Keratinocyte (primary cell): ENCODE measurements at regions not wholly inside any gene's neighbourhood (a gene's known extent, or its start where the extent isn't known, plus 50 kb on each side); places are given as distances from the start of the nearest gene placed in this dataset.

Experiments used
- DNase-seq: peaks from one replicate; pipeline ENCODE4 v3.0.0-alpha.2; 2011; ENCODE audit warnings: low read depth, missing footprints, low spot score
- FAIRE-seq: peaks from 2 replicates; lab custom pipeline; 2011; peaks lifted over from hg19 to GRCh38; lab: Jason Lieb, UNC
- H2AFZ ChIP-seq: 2 replicates; pipeline ENCODE4 v1.6.0; 2012; ENCODE audit warnings: low read length, control low read depth, inconsistent platforms; ENCODE audit not compliant: control insufficient read depth
- H3K27ac ChIP-seq: 2 replicates; pipeline ENCODE4 v1.5.1; 2011; ENCODE audit warnings: low read length; ENCODE audit not compliant: control insufficient read depth, insufficient read depth
- H3K27me3 ChIP-seq: 3 replicates; pipeline ENCODE4 v1.6.0; 2011; ENCODE audit warnings: low read length; ENCODE audit not compliant: control insufficient read depth, insufficient read depth; ENCODE audit errors: extremely low read depth
- H3K36me3 ChIP-seq, 2 experiments: 2 replicates in 1 of 2; 3 replicates in 1 of 2; pipeline ENCODE4 v1.5.1; 2011; ENCODE audit warnings: low read length in 2 of 2, mild to moderate bottlenecking in 1 of 2; ENCODE audit not compliant: control insufficient read depth in 2 of 2, insufficient read depth in 2 of 2; ENCODE audit errors: extremely low read depth in 1 of 2
- H3K4me1 ChIP-seq: 3 replicates; pipeline ENCODE4 v1.5.1; 2011; ENCODE audit warnings: low read length; ENCODE audit not compliant: control insufficient read depth, insufficient read depth; ENCODE audit errors: extremely low read depth
- H3K4me2 ChIP-seq: 3 replicates; pipeline ENCODE4 v1.6.0; 2011; ENCODE audit warnings: low read depth, low read length; ENCODE audit not compliant: control insufficient read depth, insufficient read depth; ENCODE audit errors: extremely low read depth
- H3K4me3 ChIP-seq, 3 experiments: fragments of 200-600 bp in 1 of 3; sonication (generic) in 1 of 3; 2 replicates in 2 of 3; 3 replicates in 1 of 3; pipeline ENCODE4 v1.5.1; 2011 to 2016; ENCODE audit warnings: low read length in 3 of 3, mild to moderate bottlenecking in 3 of 3, control low read depth in 2 of 3, inconsistent platforms in 1 of 3, low read depth in 1 of 3, mixed read lengths in 1 of 3, mixed run types in 1 of 3, moderate library complexity in 1 of 3; ENCODE audit not compliant: control insufficient read depth in 2 of 3, insufficient read depth in 2 of 3; ENCODE audit errors: extremely low read depth in 1 of 3
- H3K79me2 ChIP-seq: 2 replicates; pipeline ENCODE4 v1.6.0; 2012; ENCODE audit warnings: low read length; ENCODE audit not compliant: control insufficient read depth, insufficient read depth
- H3K9ac ChIP-seq: 3 replicates; pipeline ENCODE4 v1.6.0; 2011; ENCODE audit warnings: low read length; ENCODE audit not compliant: control insufficient read depth, insufficient read depth; ENCODE audit errors: extremely low read depth
- H3K9me1 ChIP-seq: 3 replicates; pipeline ENCODE4 v1.6.0; 2011; ENCODE audit warnings: low read length; ENCODE audit not compliant: control insufficient read depth, insufficient read depth; ENCODE audit errors: extremely low read depth
- H3K9me3 ChIP-seq: 2 replicates; pipeline ENCODE4 v1.5.1; 2012; ENCODE audit warnings: low read depth, low read length; ENCODE audit not compliant: control insufficient read depth
- H4K20me1 ChIP-seq: 3 replicates; pipeline ENCODE4 v1.6.0; 2011; ENCODE audit warnings: low read length; ENCODE audit not compliant: control insufficient read depth, insufficient read depth; ENCODE audit errors: extremely low read depth
- CTCF ChIP-seq, 3 experiments: IDR thresholded peaks in 1 of 3; conservative IDR thresholded peaks in 1 of 3; optimal IDR thresholded peaks in 1 of 3; 2 replicates in 2 of 3; 3 replicates in 1 of 3; pipeline versions ENCODE3 to v1.5.1; 2011; ENCODE audit warnings: low read length in 3 of 3, mild to moderate bottlenecking in 3 of 3, moderate library complexity in 2 of 3, control low read depth in 1 of 3, inconsistent platforms in 1 of 3; ENCODE audit not compliant: insufficient read depth in 2 of 3; ENCODE audit errors: extremely low read depth in 1 of 3
- EZH2 ChIP-seq: IDR thresholded peaks from one replicate; pipeline ENCODE4 v1.6.1; 2012; ENCODE audit warnings: inconsistent platforms, mild to moderate bottlenecking, low read length, moderate library complexity
- dilution Hi-C: fragments of 300-500 bp; cut with MboI; formaldehyde crosslinking; loops from one replicate; pipeline ENCODE4 v1.7.0; 2020; ENCODE audit warnings: low sequenced_read_pairs; ENCODE audit not compliant: extremely low pct_ligation_motif_present

GRCh38 chr18:22282311-22283115, 113.1 kb downstream of the GATA6 start:
- Histone ChIP-seq H3K9ac (no peak overlapping the region), H3K4me2 (no peak overlapping the region), H3K79me2 (no peaks in the 10 kb centered on the region), H3K27me3 (no peaks in the 10 kb centered on the region), H3K36me3 (no peaks in the 10 kb centered on the region), H2AFZ (no peak overlapping the region), H3K4me1 (peaks cover 20% of the 10 kb centered on the region), H4K20me1 (no peaks in the 10 kb centered on the region), H3K4me3 (no peak overlapping the region), H3K9me1 (no peaks in the 10 kb centered on the region), H3K27ac (no peak overlapping the region), H3K9me3 (no peaks in the 10 kb centered on the region)
- TF ChIP-seq CTCF (optimal IDR thresholded peaks at IDR 0.05 in 1 of 3, IDR thresholded peaks at IDR 0.05 in 1 of 3, conservative IDR thresholded peaks at IDR 0.05 in 1 of 3; ENCODE audit: extremely low read depth in 1 of 3, insufficient read depth in 2 of 3, low read length in 3 of 3) = no peak
- DNase-seq (no peak), FAIRE-seq (no peak)
- dilution Hi-C loops = no loop called here

- Histone ChIP-seq H3K4me3 (no peak overlapping the region), H3K4me1 (peaks cover 5% of the 10 kb centered on the region), H3K9me1 (no peaks in the 10 kb centered on the region), H3K9ac (no peak overlapping the region), H3K4me2 (no peak overlapping the region), H2AFZ (no peak overlapping the region), H3K36me3 (no peaks in the 10 kb centered on the region), H3K27ac (no peak overlapping the region), H4K20me1 (no peaks in the 10 kb centered on the region), H3K9me3 (no peaks in the 10 kb centered on the region), H3K27me3 (no peaks in the 10 kb centered on the region), H3K79me2 (no peaks in the 10 kb centered on the region)
- no peak for DNase-seq
- dilution Hi-C loops = no loop called here
- no peak for TF ChIP-seq CTCF (optimal IDR thresholded peaks at IDR 0.05 in 1 of 3, IDR thresholded peaks at IDR 0.05 in 1 of 3, conservative IDR thresholded peaks at IDR 0.05 in 1 of 3; ENCODE audit: extremely low read depth in 1 of 3, insufficient read depth in 2 of 3, low read length in 3 of 3)
- TF ChIP-seq EZH2 = no peak
- FAIRE-seq = no peak
Observed at GRCh38 chr18:22280453-22280750, 111.0 kb downstream of the GATA6 start.
